Loucy (cell line): ENCODE measurements at regions not wholly inside any gene's neighbourhood (a gene's known extent, or its start where the extent isn't known, plus 50 kb on each side); places are given as distances from the start of the nearest gene placed in this dataset.

ENCODE experiments used
- EZH2phosphoT487 ChIP-seq: fragments of 200-600 bp; IDR thresholded peaks from 2 replicates; pipeline ENCODE4 v1.6.1; 2018; ENCODE audit warnings: antibody characterized with exemption, mild to moderate bottlenecking, moderate library complexity, borderline replicate concordance
- TF ChIP-seq, protein P1 (sequence below): fragments of 200-600 bp; sonication (generic); conservative IDR thresholded peaks from 2 replicates; pipeline ENCODE4 v1.5.1; 2014; ENCODE audit warnings: mild to moderate bottlenecking, antibody characterized with exemption, low read length

DNA sequence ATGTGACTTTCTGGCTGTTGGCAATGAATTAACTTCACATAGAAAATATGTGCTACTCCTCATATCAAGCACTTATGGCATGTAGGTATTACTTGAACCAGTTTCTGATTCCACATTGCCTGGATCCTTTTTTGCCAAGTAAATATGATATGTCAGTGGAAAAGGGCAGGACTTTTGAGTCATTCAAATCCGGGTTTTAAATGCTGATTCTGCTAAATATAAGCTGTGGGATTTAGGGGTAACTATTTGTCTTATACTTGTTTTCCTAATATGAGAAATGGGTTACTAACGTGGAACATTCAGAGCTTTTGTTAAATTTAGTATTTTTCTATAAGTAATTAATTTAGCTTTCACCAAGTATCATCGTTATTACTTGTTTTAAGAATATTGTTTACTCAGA, 108.0 kb upstream of the HGF start:
- TF ChIP-seq, protein P1, sequence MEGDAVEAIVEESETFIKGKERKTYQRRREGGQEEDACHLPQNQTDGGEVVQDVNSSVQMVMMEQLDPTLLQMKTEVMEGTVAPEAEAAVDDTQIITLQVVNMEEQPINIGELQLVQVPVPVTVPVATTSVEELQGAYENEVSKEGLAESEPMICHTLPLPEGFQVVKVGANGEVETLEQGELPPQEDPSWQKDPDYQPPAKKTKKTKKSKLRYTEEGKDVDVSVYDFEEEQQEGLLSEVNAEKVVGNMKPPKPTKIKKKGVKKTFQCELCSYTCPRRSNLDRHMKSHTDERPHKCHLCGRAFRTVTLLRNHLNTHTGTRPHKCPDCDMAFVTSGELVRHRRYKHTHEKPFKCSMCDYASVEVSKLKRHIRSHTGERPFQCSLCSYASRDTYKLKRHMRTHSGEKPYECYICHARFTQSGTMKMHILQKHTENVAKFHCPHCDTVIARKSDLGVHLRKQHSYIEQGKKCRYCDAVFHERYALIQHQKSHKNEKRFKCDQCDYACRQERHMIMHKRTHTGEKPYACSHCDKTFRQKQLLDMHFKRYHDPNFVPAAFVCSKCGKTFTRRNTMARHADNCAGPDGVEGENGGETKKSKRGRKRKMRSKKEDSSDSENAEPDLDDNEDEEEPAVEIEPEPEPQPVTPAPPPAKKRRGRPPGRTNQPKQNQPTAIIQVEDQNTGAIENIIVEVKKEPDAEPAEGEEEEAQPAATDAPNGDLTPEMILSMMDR = no peak
- TF ChIP-seq EZH2phosphoT487 = no peak
